Fibroblast of lung (primary cell): ENCODE measurements at regions not wholly inside any gene's neighbourhood (a gene's known extent, or its start where the extent isn't known, plus 50 kb on each side); places are given as distances from the start of the nearest gene placed in this dataset.

Experiments used
- EZH2 ChIP-seq: IDR thresholded peaks from 2 replicates; pipeline ENCODE4 v1.5.1; 2012; ENCODE audit warnings: low read length, control low read depth, mild to moderate bottlenecking; ENCODE audit errors: missing control alignments
- TF ChIP-seq, protein P1 (sequence below), 2 donors: IDR thresholded peaks in 1 of 2; conservative IDR thresholded peaks in 1 of 2; 1 replicate in 1 of 2; 2 replicates in 1 of 2; pipeline ENCODE4 v1.5.1; 2011 to 2012; ENCODE audit warnings: low read length in 2 of 2, control low read depth in 1 of 2, inconsistent platforms in 1 of 2, low read depth in 1 of 2, mild to moderate bottlenecking in 1 of 2

DNA sequence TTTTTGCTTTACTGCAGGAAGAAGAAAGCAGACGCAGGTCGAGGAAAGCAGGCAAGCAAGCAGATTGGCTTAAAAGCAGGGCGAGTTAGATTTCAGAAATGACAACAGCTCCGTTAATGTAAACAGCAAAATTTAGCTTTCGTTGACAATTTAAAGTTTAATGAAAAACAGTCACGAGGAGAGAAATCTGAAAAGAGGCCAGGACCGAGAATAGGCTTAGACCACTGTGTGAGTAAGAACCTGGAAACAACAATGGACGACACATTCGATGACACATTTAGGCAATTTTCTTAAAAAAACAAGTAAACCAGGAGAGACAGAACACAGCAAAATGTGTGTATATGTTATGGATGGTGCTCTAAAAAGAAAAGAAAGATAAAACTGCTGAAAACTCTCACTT lies 155.3 kb downstream of the ISOC1 start:
- TF ChIP-seq, protein P1, sequence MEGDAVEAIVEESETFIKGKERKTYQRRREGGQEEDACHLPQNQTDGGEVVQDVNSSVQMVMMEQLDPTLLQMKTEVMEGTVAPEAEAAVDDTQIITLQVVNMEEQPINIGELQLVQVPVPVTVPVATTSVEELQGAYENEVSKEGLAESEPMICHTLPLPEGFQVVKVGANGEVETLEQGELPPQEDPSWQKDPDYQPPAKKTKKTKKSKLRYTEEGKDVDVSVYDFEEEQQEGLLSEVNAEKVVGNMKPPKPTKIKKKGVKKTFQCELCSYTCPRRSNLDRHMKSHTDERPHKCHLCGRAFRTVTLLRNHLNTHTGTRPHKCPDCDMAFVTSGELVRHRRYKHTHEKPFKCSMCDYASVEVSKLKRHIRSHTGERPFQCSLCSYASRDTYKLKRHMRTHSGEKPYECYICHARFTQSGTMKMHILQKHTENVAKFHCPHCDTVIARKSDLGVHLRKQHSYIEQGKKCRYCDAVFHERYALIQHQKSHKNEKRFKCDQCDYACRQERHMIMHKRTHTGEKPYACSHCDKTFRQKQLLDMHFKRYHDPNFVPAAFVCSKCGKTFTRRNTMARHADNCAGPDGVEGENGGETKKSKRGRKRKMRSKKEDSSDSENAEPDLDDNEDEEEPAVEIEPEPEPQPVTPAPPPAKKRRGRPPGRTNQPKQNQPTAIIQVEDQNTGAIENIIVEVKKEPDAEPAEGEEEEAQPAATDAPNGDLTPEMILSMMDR (conservative IDR thresholded peaks at IDR 0.05 in 1 of 2, IDR thresholded peaks at IDR 0.05 in 1 of 2; ENCODE audit: low read depth in 1 of 2, low read length in 2 of 2), result no peak
- TF ChIP-seq EZH2, result no peak
